Peyer's patch (tissue), 4 donors: ENCODE measurements at regions not wholly inside any gene's neighbourhood (a gene's known extent, or its start where the extent isn't known, plus 50 kb on each side); places are given as distances from the start of the nearest gene placed in this dataset.

ENCODE experiments used
- CTCF ChIP-seq, 6 experiments: fragments of 450-650 bp in 4 of 6; fragments of 200-600 bp in 2 of 6; sonication (generic) in 1 of 6; IDR thresholded peaks; one replicate each; pipeline ENCODE4 v1.5.1; 2017 to 2019; ENCODE audit warnings: antibody characterized with exemption in 6 of 6, mild to moderate bottlenecking in 3 of 6, moderate library complexity in 1 of 6
- POLR2A ChIP-seq, 2 donors: fragments of 450-650 bp; IDR thresholded peaks; one replicate each; pipeline ENCODE4 v1.5.1; 2017; ENCODE audit warnings: antibody characterized with exemption in 2 of 2, mild to moderate bottlenecking in 2 of 2, moderate library complexity in 2 of 2

- no peak for TF ChIP-seq POLR2A (IDR thresholded peaks at IDR 0.05)
- no peak for TF ChIP-seq CTCF (IDR thresholded peaks at IDR 0.05)
These were observed 2051.3 kb downstream of the TP53TG3F start for GRCh38 chr16:35510701-35511100.
